HG03432 (cell line): ENCODE measurements at regions not wholly inside any gene's neighbourhood (a gene's known extent, or its start where the extent isn't known, plus 50 kb on each side); places are given as distances from the start of the nearest gene placed in this dataset.

ENCODE experiments used
- ATAC-seq: cut with Tn5 transposase; IDR thresholded peaks from one replicate; pipeline ENCODE4 v1.9.1; 2021; ENCODE audit warnings: mild to moderate bottlenecking, moderate library complexity; ENCODE audit not compliant: unreplicated experiment

DNA sequence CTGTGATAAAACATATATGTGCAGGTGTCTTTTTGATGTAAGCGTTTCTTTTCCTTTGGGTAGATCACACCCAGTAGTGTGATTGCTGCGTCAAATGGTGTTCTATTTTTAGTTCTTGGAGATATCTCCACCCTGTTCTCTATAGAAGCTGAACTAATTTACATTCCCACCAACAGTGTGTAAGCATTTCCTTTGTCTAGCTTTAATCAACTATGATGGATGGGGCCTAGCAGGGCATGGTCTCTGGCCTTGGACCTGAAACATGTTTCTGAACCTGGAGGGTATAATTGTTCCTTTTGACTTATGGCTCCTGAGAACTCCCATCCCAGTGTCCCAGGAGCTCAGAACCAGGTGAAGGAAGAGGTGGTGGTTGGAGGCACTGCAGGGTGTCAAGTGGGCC, 93.9 kb downstream of the HAPSTR1 start:
- ATAC-seq: no peak

DNA sequence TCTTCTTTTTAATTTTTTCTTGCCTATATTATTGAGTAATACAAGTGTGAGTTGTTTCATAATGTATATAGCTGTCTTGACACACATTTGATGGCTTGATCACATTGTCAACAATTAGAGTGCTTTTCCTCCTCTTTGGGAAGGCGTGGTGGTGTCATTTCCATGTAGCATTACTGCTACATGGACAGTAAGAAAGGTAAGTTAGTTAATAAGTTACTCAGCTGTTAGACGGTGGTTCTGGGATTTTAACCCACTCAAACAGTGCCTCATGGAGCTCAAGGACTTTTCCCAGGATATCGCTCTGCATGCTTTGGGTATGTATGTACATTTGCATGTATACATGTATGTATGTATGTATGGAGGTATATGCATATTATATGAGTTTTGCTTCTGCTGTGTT, 94.6 kb downstream of the HAPSTR1 start:
- ATAC-seq: no peak

DNA sequence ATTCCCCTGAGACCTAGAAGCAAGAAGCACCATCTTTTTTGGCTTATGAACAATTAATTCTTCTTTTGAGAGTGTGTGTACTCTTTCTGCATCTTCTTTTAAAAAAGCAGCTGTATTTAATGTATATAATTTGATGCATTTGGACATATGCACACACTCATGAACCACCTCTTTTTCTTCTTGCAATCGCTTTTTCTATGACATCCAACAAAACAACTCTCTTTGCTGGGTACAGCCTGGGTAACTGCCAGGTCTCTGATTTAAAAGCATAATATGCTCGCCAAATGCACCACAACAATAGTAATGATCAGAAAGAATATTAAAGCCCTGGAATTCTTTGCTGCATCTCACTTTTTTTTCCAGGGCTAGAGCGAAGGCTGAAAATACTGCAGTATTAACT, 97.3 kb downstream of the HAPSTR1 start:
- no peak for ATAC-seq

DNA sequence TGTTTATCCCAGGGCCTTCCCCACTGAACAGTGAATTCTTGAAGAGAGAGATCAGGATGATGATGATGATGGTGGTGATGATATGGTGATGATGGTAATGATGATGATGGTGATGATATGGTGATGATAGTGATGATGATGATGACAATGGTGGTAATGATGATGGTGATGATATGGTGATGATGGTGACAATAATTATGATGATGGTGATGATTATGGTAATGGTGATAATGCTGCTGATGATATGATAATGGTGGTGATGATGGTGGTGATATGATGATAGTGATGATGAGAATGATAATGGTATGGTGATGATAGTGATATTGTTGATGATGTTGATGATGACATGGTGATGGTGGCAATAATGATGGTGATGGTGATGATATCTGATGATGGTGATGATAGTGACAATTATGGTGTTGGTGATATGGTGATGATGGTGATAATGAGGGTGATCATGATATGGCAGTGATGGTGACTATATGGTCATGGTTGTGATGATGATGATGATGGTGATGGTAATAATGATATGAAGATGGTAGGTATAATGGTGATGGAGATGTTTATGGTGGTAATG, 99.9 kb downstream of the HAPSTR1 start:
- no peak for ATAC-seq

DNA sequence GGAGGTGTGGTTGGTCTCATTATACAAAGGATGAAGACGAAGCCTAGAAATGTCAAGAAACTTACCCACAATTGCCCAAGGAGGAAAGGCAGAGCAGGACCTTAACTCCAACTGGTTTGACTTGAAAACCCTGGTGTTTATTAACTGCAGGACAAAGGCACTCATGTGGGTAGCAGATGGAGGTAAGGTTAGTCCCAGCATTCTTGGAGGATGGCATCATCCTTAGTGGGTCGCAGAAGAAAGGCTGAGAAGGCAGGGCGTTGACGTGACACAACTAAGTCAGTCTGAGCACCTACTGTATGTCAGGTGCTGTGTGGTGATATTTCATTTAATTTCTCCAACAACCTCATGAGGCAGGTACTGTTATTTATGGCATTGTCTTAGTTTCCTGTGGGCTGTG, 101.3 kb downstream of the HAPSTR1 start:
- no peak for ATAC-seq

DNA sequence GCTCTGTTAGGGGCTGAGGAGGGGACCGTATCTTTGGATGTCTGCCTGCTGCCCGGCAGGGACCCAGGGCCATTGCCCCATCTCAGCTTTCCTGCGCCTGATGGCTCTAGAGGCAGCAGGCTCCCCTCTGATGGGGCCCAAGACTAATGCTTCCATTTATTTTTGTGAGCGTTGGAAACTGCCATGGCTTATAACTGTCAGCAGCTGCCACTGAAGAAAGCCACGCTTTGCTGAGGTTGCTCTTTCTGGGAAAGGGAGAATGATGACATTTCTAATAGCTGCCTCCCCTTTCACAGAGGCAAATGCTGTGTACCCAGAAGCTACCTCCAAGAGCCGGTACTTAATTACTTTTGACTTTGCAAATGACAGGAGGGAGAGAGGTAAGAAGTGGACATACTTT, 103.8 kb downstream of the HAPSTR1 start:
- no peak for ATAC-seq

DNA sequence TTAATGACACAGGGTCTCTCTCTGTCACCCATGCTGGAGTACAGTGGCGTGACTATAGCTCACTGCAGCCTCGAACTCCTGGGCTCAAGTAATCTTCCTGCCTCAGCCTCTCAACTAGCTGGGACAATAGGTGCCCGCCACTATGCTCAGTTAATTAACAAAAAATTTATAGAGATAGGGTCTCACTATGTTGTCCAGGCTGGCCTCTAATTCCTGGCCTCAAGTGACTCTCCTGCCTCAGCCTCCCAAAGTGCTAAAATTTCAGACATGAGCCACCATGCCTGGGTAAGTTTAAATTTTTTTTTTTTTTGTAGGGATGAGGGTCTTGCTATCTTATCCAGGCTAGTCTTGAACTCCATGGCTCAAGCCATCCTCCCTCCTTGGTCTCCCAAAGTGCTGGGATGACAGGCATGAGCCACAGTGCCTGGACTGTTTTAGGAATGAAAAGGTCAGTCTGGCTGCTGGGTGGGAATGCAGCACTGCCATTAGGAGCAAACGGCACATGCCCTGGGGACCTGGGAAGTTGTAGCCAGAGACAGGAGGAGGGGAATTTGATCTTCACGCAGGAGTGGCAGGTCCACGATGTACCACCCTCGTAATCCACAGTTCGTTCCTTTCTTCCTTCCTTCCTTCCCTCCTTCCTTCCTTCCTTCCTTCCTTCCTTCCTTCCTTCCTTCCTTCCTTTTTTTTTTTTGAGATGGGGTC, 106.7 kb downstream of the HAPSTR1 start:
- no peak for ATAC-seq

DNA sequence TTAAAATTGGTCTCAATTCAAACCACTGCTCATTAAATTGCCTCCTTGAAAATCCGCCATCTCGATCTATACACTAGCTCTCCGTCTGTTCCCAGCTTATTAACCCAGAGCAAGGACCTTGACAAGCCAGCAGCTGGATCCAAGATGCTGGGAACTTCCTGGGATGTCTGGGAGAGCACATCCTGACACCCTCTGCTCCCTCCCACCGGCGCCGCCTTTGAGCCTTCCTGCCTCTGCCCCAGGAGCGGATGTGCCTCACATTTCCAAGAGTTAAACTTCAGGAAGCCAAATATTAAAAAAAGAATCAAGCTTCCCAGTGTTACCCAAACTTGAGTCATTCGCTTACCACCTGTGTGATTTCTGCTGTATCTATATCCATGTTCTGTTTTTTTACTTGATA, 107.9 kb downstream of the HAPSTR1 start:
- ATAC-seq: no peak

DNA sequence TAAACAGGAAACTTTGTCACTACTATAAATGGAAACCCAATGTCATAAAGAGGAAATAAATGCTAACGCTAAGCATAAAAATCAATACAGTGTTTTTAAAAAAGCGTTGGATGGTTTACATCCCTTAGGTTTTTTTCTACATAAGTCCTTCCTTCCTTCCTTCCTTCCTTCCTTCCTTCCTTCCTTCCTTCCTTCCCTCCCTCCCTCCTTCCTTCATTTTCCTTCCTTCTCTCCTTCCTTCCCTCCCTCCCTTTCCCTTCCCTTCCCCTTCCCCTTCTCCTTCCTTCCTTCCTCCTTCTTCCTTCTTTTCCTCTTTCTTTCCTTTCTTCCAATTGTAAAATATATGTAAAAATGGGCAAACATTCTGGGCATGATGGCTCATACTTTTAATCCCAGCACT, 108.3 kb downstream of the HAPSTR1 start:
- ATAC-seq: no peak

DNA sequence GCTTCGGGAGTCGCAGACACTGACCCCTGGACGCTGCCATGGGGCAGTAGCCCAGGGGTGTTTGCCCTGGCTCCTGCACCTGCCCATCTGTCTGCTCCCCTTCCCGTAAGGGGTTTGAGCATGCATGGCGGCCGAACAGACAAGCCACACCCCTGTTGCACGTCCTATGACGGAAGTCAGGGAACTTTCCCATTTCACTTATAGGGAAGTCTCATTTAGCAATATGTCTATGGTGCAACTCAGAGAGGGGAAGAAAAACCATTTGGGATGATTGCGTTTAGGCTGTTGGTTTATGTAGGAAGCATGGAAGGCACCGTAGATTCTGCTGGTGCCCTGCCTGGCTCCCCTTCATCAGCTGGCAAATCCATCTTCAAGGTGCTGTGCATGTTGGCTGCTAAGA, 112.5 kb downstream of the HAPSTR1 start:
- ATAC-seq: no peak

DNA sequence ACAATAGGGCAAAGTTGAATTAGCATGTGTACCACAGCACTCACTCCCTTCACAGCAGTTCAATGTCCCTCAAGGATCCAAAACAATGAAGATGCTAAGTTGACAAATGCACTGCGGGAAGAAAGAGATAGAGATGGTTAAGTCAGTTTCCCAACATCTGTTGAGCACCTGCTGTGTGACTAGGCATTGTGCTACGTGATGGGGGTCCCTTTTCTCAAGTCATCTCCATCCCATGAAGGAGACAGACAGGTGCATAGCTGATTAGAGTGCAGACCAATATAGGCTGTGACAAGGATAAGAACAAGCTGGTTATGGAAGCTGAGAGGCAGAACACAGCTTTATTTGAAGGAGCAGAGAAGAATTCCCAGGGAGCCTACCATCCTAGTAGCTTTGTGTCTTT, 114.2 kb downstream of the HAPSTR1 start:
- no peak for ATAC-seq

DNA sequence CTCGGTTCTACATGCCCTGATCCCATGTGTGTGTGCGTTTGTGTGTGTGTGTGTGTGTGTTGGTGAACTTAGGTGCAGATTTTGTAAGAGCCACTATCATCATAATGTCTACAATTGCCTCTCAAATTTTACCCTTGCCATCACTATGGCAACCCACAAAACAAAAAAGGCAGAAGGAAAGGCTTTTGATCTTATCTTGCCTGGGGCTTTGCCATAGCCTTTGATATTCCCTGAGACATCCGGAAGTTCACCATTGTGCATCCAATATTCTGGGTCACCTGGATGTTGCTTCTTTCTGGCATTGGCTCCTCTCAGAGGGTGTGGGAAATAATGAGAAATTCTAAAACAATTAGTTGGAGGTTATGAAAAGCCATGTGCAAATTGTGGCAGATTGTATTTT, 114.7 kb downstream of the HAPSTR1 start:
- no peak for ATAC-seq

DNA sequence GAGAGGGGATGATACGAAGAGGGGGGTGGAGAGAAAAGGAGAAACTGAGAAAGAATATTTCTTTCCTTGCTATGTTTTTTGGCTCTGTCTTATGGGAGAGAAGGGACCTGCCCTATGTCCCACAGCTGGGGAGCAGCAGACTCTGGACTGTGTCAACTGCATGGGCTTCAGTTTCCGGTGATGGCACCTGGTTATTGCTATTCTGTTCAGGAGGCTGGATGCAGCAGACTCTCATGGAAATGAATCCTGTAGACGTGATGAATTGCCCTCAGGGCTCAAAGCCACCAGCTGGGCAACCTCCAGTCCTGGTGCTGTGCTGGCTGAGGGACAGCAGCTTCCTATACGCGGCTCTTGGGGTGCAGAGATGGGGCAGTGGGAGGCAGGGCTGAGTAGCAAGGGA, 121.2 kb downstream of the HAPSTR1 start:
- ATAC-seq: no peak

DNA sequence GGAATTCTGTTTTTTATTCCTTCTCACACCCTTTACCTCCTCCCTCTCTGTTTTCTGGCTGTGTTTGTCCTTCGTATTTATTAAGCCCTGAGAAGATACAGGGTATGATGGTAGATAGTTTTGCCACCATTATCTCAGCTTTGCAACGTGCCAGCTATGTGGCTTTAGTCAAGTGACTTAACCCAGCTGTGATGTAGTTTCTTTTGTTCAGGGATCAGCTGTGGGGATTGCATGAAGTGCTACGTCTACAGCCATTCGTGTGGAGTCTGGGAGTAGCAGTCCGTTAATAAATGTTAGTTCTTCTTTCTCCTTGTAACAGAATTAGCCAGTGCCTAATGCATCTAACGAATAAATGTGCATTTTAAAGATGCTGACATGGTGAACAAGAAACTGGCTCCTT, 128.4 kb downstream of the HAPSTR1 start:
- no peak for ATAC-seq

DNA sequence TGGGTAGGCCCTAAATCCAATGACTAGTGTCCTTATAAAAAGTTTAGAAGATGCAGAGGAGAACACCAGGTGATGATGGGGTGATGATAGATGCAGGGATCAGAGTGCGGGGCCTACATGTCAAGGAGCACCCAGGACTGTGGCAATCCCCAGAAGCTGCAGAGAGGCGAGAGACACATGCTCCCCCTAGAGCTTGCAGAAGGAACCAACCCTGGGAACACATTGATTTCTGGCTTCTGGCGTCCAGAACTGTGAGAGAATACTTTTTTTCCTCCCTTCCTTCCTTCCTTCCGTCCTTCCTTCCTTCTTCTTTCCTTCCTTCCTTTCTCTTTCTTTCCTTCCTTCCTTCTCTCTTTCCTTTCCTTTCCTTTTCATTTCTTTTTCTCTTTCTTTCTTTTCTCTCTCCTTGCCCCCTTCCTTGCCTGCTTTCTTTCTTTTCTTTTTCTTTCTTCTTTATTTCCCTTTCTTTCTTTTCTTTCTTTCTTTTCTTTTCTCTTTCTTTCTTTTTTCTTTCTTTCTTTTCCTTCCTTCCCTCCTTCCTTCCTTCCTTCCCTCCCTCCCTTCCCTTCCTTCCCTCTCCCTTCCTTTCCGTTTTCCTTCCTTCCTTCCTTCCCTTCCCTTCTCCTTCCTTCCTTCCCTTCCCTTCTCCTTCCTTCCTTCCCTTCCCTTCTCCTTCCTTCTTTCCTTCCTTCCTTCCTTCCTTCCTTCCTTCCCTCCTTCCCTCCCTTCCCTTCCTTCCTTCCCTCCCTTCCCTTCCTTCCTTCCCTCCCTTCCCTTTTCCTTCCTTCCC, 134.3 kb downstream of the HAPSTR1 start:
- no peak for ATAC-seq

DNA sequence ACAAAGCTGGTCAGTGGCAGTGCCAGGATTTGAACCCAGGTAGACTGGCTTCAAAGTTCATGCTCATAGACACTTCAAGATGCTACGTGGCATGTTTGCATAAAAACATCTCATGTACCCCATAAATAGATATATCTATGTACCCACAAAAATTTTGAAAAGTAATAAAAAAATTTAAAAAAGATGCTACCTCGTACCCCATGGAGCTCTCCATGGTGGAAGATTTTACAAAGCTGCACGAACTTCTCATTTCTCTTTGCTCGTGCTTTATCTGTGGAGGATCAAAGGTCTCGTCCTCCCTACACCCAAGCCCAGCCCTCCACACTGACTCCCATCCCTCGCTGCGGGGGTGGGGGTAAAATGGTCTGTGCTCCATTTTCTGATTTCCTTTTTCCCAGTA, 135.5 kb downstream of the HAPSTR1 start:
- no peak for ATAC-seq

DNA sequence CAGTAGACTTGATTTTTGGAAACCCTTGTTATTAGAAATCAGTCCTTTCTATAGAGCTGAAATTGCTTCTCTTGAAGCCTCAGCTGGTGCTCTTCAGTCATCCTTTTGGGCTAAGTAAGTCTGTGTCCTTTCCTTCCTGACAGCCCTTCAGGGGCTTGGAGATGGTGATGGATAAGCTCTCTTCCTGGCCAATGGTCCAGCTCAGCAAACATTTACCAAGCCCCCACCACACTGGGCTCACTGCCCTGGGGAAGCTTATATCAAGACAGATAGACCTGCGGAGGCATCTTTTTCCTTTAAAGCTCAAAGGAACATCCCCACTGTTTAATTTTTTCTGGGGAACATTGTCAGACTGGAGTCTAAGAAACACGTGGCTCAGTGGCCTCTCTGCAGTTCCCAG, 139.6 kb downstream of the HAPSTR1 start:
- no peak for ATAC-seq

DNA sequence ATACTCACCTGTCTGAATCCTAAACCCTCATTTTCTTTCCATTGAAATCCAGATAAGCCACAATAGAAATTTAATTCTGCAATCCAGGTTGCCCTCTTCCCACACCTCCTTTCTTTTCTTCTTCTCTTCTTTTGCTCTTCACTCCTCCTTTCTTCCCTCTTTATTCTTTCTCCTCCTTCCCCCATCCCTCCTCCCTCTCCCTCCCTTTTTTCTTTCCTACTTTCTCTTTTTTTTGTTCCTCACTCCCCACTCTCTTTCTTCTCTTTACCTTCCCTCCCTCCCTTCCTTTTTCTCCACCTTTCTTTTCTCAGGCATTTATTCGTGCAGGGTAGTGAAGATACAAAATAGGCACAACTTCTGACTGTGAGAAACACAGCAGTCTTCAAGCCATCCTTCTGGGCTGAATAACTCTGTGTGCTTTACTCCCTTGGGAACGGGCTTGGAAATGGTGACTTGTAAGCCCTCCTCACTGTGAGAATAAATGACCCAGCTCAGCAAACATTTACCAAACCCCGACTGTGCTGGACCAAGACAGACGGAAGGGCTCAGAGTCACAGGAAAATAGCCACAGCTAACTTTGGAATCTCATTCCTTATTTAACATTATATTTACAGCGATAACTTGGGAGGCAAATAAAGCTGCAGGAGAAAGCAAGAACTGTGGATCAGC, 140.8 kb downstream of the HAPSTR1 start:
- no peak for ATAC-seq

DNA sequence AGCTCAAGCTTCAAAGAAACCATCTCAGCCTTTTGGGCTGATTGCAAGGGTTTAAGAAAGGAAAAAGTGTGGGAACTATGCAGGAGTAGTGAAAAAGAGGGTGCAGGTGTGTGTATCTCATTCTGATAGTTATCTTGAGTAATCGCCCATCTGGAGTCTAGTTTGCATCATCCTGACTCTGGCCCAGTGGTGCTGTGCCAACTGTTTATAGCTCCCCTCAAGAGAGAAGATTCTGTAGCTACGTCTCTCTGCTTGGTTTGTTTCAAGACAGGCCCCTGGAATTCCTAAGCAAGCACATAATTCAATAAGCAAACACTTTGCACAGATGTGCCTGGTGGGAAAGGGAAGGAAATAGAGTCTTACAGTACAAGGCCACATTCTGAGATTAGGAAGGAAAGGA, 144.4 kb downstream of the HAPSTR1 start:
- no peak for ATAC-seq

DNA sequence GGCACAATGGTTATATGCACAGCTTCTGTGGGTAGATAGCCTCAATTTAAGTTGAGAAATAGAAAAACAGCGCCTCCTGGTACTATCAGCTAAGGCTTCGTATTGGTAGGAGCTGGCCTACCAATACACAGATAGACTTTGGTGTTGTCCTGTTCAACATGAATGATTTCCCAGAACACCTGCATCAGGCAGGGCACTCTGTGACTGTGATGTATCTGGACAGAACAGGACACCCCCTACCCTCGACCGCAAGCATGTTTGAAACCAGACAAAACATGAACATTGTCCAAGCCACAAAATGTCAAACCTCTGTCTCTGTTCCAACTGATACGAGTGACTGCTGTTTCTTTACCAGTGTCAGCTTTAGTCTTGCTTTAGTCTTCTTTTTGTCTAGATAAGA, 144.9 kb downstream of the HAPSTR1 start:
- no peak for ATAC-seq

DNA sequence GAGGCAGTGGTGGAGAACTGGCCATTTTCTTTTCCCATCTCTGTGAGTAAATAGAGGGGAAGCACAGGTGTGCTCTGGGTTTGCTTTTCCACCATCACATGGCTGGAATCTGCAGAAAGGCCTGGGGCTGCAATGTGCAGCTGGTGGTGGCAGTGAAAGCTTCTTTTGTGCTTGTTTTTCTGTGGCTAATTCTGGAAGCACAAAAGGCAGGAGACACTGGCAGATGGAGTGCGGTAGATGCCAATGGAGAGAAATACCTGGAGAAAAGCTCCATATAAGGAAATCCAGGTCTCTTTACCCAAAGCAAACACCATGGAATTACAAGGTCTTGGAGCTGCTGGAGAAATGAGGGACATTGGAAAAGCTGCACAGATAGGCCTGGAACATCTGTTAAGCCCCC, 146.9 kb downstream of the HAPSTR1 start:
- no peak for ATAC-seq

DNA sequence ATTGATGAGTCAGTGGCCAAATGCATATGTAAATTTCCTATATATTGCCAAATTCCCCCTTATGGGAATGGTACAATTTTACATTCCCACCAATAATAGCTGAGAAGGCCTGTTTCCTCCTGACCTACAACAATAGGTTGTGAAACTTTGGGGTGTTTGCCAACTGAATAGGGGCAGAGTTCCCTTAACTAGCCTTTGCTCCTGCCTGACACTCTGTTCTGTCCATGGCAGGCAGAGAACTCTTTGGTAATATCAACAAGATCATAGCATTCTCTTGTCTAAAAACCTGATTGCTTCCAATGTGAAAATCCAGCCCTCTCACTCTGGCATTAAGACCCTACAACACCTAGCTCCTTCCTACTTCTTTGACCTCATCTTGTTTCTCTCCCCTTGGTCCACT, 149.7 kb downstream of the HAPSTR1 start:
- no peak for ATAC-seq
